K562 (cell line): ENCODE measurements at regions not wholly inside any gene's neighbourhood (a gene's known extent, or its start where the extent isn't known, plus 50 kb on each side); places are given as distances from the start of the nearest gene placed in this dataset.
A peak's percentile ranks its signal among the peaks of the same experiment; 100 is the strongest.

Source experiments
- ATAC-seq: fragments of 200-7000 bp; cut with Tn5 transposase; 3 replicates; pipeline ENCODE4 v1.9.1; 2020; ENCODE audit warnings: moderate library complexity
- BruUV-seq: library from RNA; stranded (reverse); fragments of 400-500 nt; replicated peaks from 2 replicates; lab custom pipeline; 2021; lab: Mats Ljungman, UMichigan
- CTCF ChIA-PET: fragments of 300-600 bp; formaldehyde crosslinking; extraction: SDS; loops from one replicate; lab custom pipeline; 2021; ENCODE audit warnings: low intra/inter-chr PET ratio; lab: Yijun Ruan, JAX
- POLR2A ChIA-PET: fragments of 300-600, 350-650 bp; sonication (Branson Sonifier 250); formaldehyde crosslinking; extraction: SDS; loops from one replicate; lab custom pipeline; 2021; ENCODE audit warnings: antibody characterized with exemption, inconsistent platforms; lab: Yijun Ruan, JAX
- DNase-seq, 4 experiments: peaks; one replicate each; pipeline versions ENCODE4 v3.0.0 to v3.0.0-alpha.2; 2011 to 2018; ENCODE audit warnings: low spot score in 3 of 4, mixed read lengths in 3 of 4; ENCODE audit errors: extremely low read depth in 1 of 4
- FAIRE-seq: peaks from 2 replicates; lab custom pipeline; 2011; peaks lifted over from hg19 to GRCh38; lab: Jason Lieb, UNC
- H2AFZ ChIP-seq: 2 replicates; pipeline ENCODE4 v1.6.0; 2011; ENCODE audit warnings: low read depth, low read length, control low read depth, inconsistent platforms
- H3K27ac ChIP-seq: fragments of 200-600 bp; 3 replicates; pipeline ENCODE4 v1.8.0; 2011; ENCODE audit warnings: low read depth, mild to moderate bottlenecking, control low read depth, inconsistent platforms, low read length, moderate library complexity, mixed read lengths; ENCODE audit errors: extremely low read depth
- H3K27me3 ChIP-seq, 2 experiments: fragments of 300-600 bp in 1 of 2; 2 replicates in 1 of 2; 3 replicates in 1 of 2; pipeline versions ENCODE4 v1.6.0 to v1.8.0; 2011; ENCODE audit warnings: inconsistent platforms in 2 of 2, low read length in 2 of 2, mild to moderate bottlenecking in 1 of 2, mixed read lengths in 1 of 2, moderate library complexity in 1 of 2; ENCODE audit not compliant: control insufficient read depth in 2 of 2, insufficient read depth in 2 of 2
- H3K36me3 ChIP-seq: fragments of 300-600 bp; 3 replicates; pipeline ENCODE4 v1.8.0; 2011; ENCODE audit warnings: mild to moderate bottlenecking, low read length, inconsistent platforms; ENCODE audit not compliant: control insufficient read depth, insufficient read depth
- H3K4me1 ChIP-seq, 2 experiments: fragments of 200-600 bp in 1 of 2; replicated peaks in 1 of 2; 2 replicates in 1 of 2; 3 replicates in 1 of 2; pipeline versions ENCODE4 v1.5.1 to v1.8.0; 2011; ENCODE audit warnings: inconsistent platforms in 2 of 2, low read length in 2 of 2, mild to moderate bottlenecking in 1 of 2, mixed read lengths in 1 of 2, moderate library complexity in 1 of 2; ENCODE audit not compliant: control insufficient read depth in 2 of 2, insufficient read depth in 2 of 2
- H3K4me2 ChIP-seq: 2 replicates; pipeline ENCODE4 v1.6.1; 2011; ENCODE audit warnings: low read length, control low read depth, inconsistent platforms, mixed read lengths; ENCODE audit not compliant: insufficient read depth
- H3K4me3 ChIP-seq: fragments of 200-600 bp; sonication (generic), shearing (Covaris generic); 2 replicates; pipeline ENCODE4 v1.5.1; 2016; ENCODE audit warnings: control low read depth, inconsistent platforms
- H3K79me2 ChIP-seq: fragments of 200-600 bp; 3 replicates; pipeline ENCODE4 v1.8.0; 2011; ENCODE audit warnings: low read length, inconsistent platforms; ENCODE audit not compliant: control insufficient read depth, insufficient read depth
- H3K9ac ChIP-seq, 2 experiments: 2 replicates each; pipeline versions ENCODE4 v1.6.0 to v1.6.1; 2011; ENCODE audit warnings: low read depth in 2 of 2, low read length in 2 of 2, control low read depth in 1 of 2, inconsistent platforms in 1 of 2, mild to moderate bottlenecking in 1 of 2, mixed read lengths in 1 of 2; ENCODE audit not compliant: insufficient read depth in 1 of 2
- H3K9me1 ChIP-seq: one replicate; pipeline ENCODE4 v1.6.0; 2011; ENCODE audit warnings: inconsistent platforms, mild to moderate bottlenecking, low read length, moderate library complexity; ENCODE audit not compliant: control insufficient read depth, insufficient read depth
- H3K9me3 ChIP-seq: replicated peaks from 2 replicates; pipeline ENCODE4 v1.5.1; 2011; ENCODE audit warnings: low read depth, low read length, inconsistent platforms; ENCODE audit not compliant: control insufficient read depth, insufficient read depth
- H4K20me1 ChIP-seq: replicated peaks from 2 replicates; pipeline ENCODE4 v1.6.1; 2011; ENCODE audit warnings: low read length, inconsistent platforms, mixed read lengths; ENCODE audit not compliant: control insufficient read depth, insufficient read depth
- ATF4 ChIP-seq: fragments of 450-650 bp; formaldehyde crosslinking; IDR thresholded peaks from 2 replicates; pipeline ENCODE4 v1.4.0; 2022; ENCODE audit warnings: mild to moderate bottlenecking, moderate library complexity
- CBFB ChIP-seq: sonication (generic); formaldehyde crosslinking; IDR thresholded peaks from 2 replicates; pipeline ENCODE4 v1.4.0; 2020; ENCODE audit warnings: mild to moderate bottlenecking, missing genetic modification reagents
- EZH2 ChIP-seq: IDR thresholded peaks from 2 replicates; pipeline ENCODE4 v1.6.1; 2012; ENCODE audit warnings: low read depth, mild to moderate bottlenecking, inconsistent platforms, low read length, borderline replicate concordance
- THAP12 ChIP-seq: fragments of 250-450 bp; sonication (Bioruptor Pico); IDR thresholded peaks from 2 replicates; pipeline ENCODE4 v1.9.0; 2021; ENCODE audit warnings: mild to moderate bottlenecking, inconsistent platforms
- WGBS: fragments of 100-300 bp; shearing (Covaris generic); methylation state at CpG from one replicate; pipeline ENCODE4 v1.1.6; 2016; ENCODE audit warnings: low coverage, mixed read lengths; ENCODE audit not compliant: insufficient coverage; ENCODE audit errors: missing lambda C conversion rate; 5-methylcytosine and 5-hydroxymethylcytosine counted together
- in situ Hi-C: fragments of 300-500 bp; cut with MboI; formaldehyde crosslinking; loops from 4 replicates; pipeline ENCODE4 v1.15.0; 2018; ENCODE audit warnings: inconsistent platforms, mixed read lengths
- intact Hi-C: fragments of 100-400 bp; cut with micrococcal nuclease; formaldehyde crosslinking; loops from 2 replicates; pipeline ENCODE4 v1.14.2; 2022

DNA sequence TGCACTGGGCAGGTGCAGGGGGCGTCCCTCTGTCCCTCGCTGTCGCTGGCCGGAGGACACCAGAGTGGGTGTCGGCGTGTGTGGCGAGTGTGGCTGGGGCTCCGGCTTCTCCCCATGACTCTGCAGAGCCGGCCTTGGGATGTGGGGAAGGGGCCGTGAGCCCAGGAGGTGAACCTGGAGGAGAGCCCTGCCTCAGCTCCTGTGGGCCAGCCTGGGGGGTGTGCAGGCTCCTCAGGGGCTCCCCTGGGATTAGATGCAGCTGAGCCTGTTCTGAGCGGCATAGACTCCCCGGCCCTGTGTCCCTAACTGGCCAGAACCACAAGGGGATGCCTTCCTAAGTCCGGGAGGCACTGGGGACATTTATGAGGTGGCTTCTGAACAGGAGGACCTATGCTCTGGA, 73.2 kb upstream of the GATA5 start:
- H2AFZ ChIP-seq = no peak overlapping the region
- DNase-seq = no peak
- no TSS peak for BruUV-seq
- ATAC-seq = no peak; the same call in 1 of the 3 replicates
- H3K4me2 ChIP-seq = no peak overlapping the region
- CTCF ChIA-PET = no interaction called here
- in situ Hi-C loops (no loop called here), intact Hi-C loops (no loop called here)
- peaks cover 0 to 61% of the 10 kb centered on the region in 2 experiments; a peak in 2 of 5 replicates for H3K4me1 ChIP-seq
- POLR2A ChIA-PET = no interaction called here
- FAIRE-seq = no peak
- TF ChIP-seq EZH2 (0 out of 2 replicates have a peak, but pooled peaks have one; percentile 12), THAP12 (CRISPR knock-in tag) (peak; percentile 11; the same call in 1 of the 2 replicates), ATF4 (CRISPR knock-in tag) (no peak), CBFB (CRISPR knock-in tag) (no peak)
- H3K9me1 ChIP-seq = peaks cover 3% of the 10 kb centered on the region
- no peaks in the 10 kb centered on the region for H3K36me3 ChIP-seq
- H4K20me1 ChIP-seq = 0 out of 2 replicates have a peak, but pooled peaks cover 14% of the 10 kb centered on the region
- no peak overlapping the region for H3K27ac ChIP-seq
- H3K9ac ChIP-seq = no peak overlapping the region
- H3K9me3 ChIP-seq = peaks cover 5% of the 10 kb centered on the region; the same call in 1 of the 2 replicates
- WGBS = 34% methylated on average over 3 of the region's 13 CpGs
- H3K4me3 ChIP-seq = no peak overlapping the region
- H3K79me2 ChIP-seq = no peaks in the 10 kb centered on the region
- peaks cover 30 to 32% of the 10 kb centered on the region in 2 experiments for H3K27me3 ChIP-seq
